ENCODE measurements at regions not wholly inside any gene's neighbourhood (a gene's known extent, or its start where the extent isn't known, plus 50 kb on each side); places are given as distances from the start of the nearest gene placed in this dataset.

DNA sequence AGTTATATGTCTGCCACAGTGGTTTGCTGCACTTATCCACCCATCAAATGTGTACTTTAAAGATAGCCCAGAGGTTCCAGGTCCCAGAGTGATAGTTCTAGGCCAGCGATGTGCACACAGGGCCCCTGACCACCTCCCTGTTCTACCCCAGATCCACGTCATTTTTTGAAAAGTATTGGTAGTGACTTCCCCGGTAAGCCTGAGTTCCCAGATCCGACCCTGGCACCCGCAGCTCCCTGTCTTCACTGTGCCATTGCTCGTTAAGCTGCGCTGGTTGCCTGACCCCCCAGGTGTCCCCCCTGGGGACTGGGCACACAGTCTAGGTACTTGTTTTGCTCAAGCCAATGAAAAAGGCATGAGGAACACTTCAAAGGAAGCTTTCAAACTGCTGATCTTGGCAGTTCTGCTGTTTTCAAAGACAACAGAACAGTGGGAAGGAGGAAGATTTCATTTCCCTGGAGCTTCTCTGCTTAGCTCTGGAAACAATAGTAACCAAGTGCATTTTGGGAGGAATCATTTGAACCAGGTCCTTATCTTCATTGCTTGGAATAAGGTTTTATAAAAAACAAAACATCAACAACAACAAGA is 116.3 kb upstream of the TAB2 start:
- intact Hi-C loops (cut with DNase I): no loop called here
- H3K36me3 ChIP-seq: no peaks in the 10 kb centered on the region
- H3K27me3 ChIP-seq: peaks cover 0 to 4% (median 0%) of the 10 kb centered on the region in 7 donors
- no peaks in the 10 kb centered on the region for H3K4me1 ChIP-seq
- peaks cover 0 to 32% (median 10%) of the 10 kb centered on the region in 11 donors for H3K9me3 ChIP-seq
- DNase-seq: no peak
- H3K27ac ChIP-seq: no peak overlapping the region
- H3K4me3 ChIP-seq: no peak overlapping the region
- 75 to 77% methylated on average over 7 of the region's 7 CpGs for WGBS, 2 donors
- TF ChIP-seq, protein P1, sequence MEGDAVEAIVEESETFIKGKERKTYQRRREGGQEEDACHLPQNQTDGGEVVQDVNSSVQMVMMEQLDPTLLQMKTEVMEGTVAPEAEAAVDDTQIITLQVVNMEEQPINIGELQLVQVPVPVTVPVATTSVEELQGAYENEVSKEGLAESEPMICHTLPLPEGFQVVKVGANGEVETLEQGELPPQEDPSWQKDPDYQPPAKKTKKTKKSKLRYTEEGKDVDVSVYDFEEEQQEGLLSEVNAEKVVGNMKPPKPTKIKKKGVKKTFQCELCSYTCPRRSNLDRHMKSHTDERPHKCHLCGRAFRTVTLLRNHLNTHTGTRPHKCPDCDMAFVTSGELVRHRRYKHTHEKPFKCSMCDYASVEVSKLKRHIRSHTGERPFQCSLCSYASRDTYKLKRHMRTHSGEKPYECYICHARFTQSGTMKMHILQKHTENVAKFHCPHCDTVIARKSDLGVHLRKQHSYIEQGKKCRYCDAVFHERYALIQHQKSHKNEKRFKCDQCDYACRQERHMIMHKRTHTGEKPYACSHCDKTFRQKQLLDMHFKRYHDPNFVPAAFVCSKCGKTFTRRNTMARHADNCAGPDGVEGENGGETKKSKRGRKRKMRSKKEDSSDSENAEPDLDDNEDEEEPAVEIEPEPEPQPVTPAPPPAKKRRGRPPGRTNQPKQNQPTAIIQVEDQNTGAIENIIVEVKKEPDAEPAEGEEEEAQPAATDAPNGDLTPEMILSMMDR (IDR thresholded peaks at IDR 0.05): no peak
- no peak for ATAC-seq

- ATAC-seq (no peak), DNase-seq (no peak)
- Histone ChIP-seq H3K9me3 (peaks cover 0 to 28% (median 9%) of the 10 kb centered on the region in 11 donors), H3K27me3 (peaks cover 0 to 7% (median 0%) of the 10 kb centered on the region in 7 donors), H3K27ac (no peak overlapping the region), H3K4me3 (no peak overlapping the region), H3K4me1 (no peaks in the 10 kb centered on the region), H3K36me3 (no peaks in the 10 kb centered on the region)
- 92 to 96% methylated on average over 4 of the region's 4 CpGs for WGBS, 2 donors
- intact Hi-C loops (cut with DNase I): no loop called here
- TF ChIP-seq, protein P1 (IDR thresholded peaks at IDR 0.05): no peak
These were observed 115.4 kb upstream of the TAB2 start for GRCh38 chr6:149202100-149202499.

- H3K4me1 ChIP-seq: no peaks in the 10 kb centered on the region
- H3K27ac ChIP-seq: no peak overlapping the region
- peaks cover 0 to 7% (median 0%) of the 10 kb centered on the region in 7 donors for H3K27me3 ChIP-seq
- 88 to 89% methylated on average over 3 of the region's 3 CpGs for WGBS, 2 donors
- ATAC-seq (no peak), DNase-seq (no peak)
- intact Hi-C loops (cut with DNase I): no loop called here
- TF ChIP-seq, protein P1 (IDR thresholded peaks at IDR 0.05): no peak
- no peaks in the 10 kb centered on the region for H3K36me3 ChIP-seq
- H3K9me3 ChIP-seq: peaks cover 0 to 19% (median 5%) of the 10 kb centered on the region in 11 donors
- H3K4me3 ChIP-seq: no peak overlapping the region
These were observed 114.6 kb upstream of the TAB2 start for GRCh38 chr6:149202952-149203351.

- Histone ChIP-seq H3K27me3 (peaks cover 0 to 7% (median 0%) of the 10 kb centered on the region in 7 donors), H3K36me3 (no peaks in the 10 kb centered on the region), H3K4me1 (no peaks in the 10 kb centered on the region), H3K27ac (no peak overlapping the region), H3K9me3 (peaks cover 0 to 15% (median 5%) of the 10 kb centered on the region in 11 donors), H3K4me3 (no peak overlapping the region)
- TF ChIP-seq, protein P1 (IDR thresholded peaks at IDR 0.05): no peak
- no peak for ATAC-seq
- no peak for DNase-seq
- 79 to 85% methylated on average over 4 of the region's 4 CpGs for WGBS, 2 donors
- intact Hi-C loops (cut with DNase I): no loop called here
These were observed 114.0 kb upstream of the TAB2 start for GRCh38 chr6:149203509-149203908.

Data from heart right ventricle (tissue), 16 donors.